AG04449 (cell line): ENCODE measurements at regions not wholly inside any gene's neighbourhood (a gene's known extent, or its start where the extent isn't known, plus 50 kb on each side); places are given as distances from the start of the nearest gene placed in this dataset.
"Not testable (repeated sequence)": the region's sequence is repeated elsewhere in the genome, so short reads cannot be mapped to it uniquely, and the experiment has no call there.

Source experiments
- CTCF ChIA-PET: fragments of 350-600 bp; formaldehyde crosslinking; extraction: SDS; loops from one replicate; lab custom pipeline; 2021; ENCODE audit warnings: antibody characterized with exemption; lab: Yijun Ruan, JAX
- POLR2A ChIA-PET: fragments of 400-600, 350-600 bp; formaldehyde crosslinking; extraction: SDS; loops from one replicate; lab custom pipeline; 2020; ENCODE audit warnings: antibody characterized with exemption, inconsistent platforms; lab: Yijun Ruan, JAX
- DNase-seq: peaks from one replicate; pipeline ENCODE4 v3.0.0-alpha.2; 2010; ENCODE audit warnings: low read depth, low spot score
- H3K4me3 ChIP-seq: 2 replicates; pipeline ENCODE4 v1.5.1; 2011; ENCODE audit warnings: low read depth, mild to moderate bottlenecking, control low read depth, low read length
- TF ChIP-seq, protein P1 (sequence below): IDR thresholded peaks from one replicate; pipeline ENCODE4 v1.5.1; 2011; ENCODE audit warnings: mild to moderate bottlenecking, moderate library complexity, low read length, control low read depth, inconsistent platforms; ENCODE audit not compliant: insufficient read depth; ENCODE audit errors: missing control alignments

GRCh38 chr18:961644-962355 is 57.1 kb downstream of the ADCYAP1 start:
- POLR2A ChIA-PET = no interaction called here
- no peak for DNase-seq

DNA sequence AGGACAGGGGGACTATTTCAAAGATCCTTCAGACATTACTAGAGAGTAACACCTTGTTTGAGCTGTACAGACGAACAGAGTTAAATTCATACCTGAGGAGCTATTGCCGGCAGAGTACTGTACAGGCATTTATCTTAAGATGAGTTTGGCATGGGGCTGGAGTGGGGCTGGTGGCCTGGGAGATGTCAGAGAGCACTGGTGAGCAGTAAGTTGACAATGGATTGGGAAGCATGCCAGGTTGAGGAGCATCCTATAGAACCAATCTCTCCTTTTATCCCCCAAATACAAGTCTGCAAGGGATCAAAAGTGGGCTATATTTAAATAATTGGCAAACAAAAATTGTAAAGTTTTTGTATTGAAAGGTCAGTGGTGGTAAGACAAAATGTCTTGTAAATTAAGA is 58.6 kb downstream of the ADCYAP1 start:
- DNase-seq = no peak
- CTCF ChIA-PET = interaction anchor here (1.1 to 1.6 kb wide), 3 partner anchors 8 to 99 kb away, joined by 4 to 6 read pairs (median 4); no protein-coding TSS in a partner anchor
- TF ChIP-seq, protein P1, sequence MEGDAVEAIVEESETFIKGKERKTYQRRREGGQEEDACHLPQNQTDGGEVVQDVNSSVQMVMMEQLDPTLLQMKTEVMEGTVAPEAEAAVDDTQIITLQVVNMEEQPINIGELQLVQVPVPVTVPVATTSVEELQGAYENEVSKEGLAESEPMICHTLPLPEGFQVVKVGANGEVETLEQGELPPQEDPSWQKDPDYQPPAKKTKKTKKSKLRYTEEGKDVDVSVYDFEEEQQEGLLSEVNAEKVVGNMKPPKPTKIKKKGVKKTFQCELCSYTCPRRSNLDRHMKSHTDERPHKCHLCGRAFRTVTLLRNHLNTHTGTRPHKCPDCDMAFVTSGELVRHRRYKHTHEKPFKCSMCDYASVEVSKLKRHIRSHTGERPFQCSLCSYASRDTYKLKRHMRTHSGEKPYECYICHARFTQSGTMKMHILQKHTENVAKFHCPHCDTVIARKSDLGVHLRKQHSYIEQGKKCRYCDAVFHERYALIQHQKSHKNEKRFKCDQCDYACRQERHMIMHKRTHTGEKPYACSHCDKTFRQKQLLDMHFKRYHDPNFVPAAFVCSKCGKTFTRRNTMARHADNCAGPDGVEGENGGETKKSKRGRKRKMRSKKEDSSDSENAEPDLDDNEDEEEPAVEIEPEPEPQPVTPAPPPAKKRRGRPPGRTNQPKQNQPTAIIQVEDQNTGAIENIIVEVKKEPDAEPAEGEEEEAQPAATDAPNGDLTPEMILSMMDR = no peak
- POLR2A ChIA-PET = no interaction called here
- H3K4me3 ChIP-seq = no peak overlapping the region

More at GRCh38 chr18:961644-962355, 57.1 kb downstream of the ADCYAP1 start:
- CTCF ChIA-PET = interaction anchor here (0.6 to 2.0 kb wide), 26 partner anchors 8 to 340 kb away, joined by 3 to 15 read pairs (median 4); no protein-coding TSS in a partner anchor
- peak overlapping the region; percentile 52 for H3K4me3 ChIP-seq
- TF ChIP-seq, protein P1 = peak; percentile 70

- POLR2A ChIA-PET = no interaction called here
- TF ChIP-seq, protein P1 = no peak
- no peak overlapping the region for H3K4me3 ChIP-seq
- CTCF ChIA-PET = interaction anchor here (0.9 kb wide), 1 partner anchor 10 kb away, joined by 3 read pairs; no protein-coding TSS in a partner anchor
- no peak for DNase-seq
Measured at GRCh38 chr18:965921-966758, 61.5 kb downstream of the ADCYAP1 start.

DNA sequence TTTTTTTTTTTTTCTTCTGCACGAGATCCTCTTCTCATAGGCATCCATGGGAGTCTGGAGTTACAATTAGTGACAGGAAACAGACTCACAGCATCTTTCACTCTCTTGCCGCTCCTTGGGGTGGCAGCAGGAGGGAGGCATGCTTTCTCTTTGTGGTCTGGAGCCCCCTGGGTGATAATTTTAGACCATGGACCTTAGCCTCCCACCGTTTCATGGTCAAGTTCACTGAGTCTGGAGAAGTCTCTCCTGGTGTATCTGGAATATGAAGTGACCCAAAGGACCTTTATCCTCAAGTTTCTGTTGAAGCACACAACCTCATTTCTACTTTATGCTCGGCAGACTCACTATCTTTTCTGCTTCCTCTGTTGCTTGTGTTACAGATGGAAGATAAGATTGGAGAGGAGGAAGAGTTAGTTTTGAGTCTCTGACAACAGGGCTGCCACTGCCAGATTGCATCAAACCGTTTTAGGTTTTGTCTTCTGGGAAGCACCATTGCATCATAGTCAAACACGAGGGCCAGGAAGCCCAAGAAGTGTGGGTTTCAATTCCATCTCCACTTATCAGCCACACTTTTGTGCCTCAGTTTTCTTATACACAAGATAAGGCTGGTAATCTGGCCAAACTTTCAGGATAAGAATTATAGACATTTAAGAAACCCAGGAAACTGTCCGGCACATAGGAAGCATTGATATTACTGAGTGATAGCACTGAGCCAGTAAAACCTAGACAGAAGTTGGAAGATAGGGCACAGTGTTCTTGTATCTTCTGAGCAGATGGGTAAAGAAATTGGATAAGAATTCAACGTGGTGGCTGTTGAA is 62.3 kb downstream of the ADCYAP1 start:
- no peak for DNase-seq
- no peak overlapping the region for H3K4me3 ChIP-seq
- CTCF ChIA-PET = no interaction called here
- TF ChIP-seq, protein P1 = no peak
- POLR2A ChIA-PET = no interaction called here

DNA sequence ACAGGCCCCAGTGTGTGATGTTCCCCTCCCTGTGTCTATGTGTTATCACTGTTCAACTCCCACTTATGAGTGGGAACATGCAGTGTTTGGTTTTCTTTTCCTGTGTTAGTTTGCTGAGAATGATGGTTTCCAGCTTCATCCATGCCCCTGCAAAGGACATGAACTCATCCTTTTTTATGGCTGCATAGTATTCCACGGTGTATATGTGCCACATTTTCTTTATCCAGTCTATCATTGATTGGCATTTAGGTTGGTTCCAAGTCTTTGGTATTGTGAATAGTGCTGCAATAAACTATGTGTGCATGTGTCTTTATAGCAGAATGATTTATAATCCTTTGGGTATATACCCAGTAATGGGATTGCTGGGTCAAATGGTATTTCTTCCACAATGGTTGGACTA is 64.2 kb downstream of the ADCYAP1 start:
- CTCF ChIA-PET, POLR2A ChIA-PET, H3K4me3 ChIP-seq, DNase-seq: not testable (repeated sequence)

DNA sequence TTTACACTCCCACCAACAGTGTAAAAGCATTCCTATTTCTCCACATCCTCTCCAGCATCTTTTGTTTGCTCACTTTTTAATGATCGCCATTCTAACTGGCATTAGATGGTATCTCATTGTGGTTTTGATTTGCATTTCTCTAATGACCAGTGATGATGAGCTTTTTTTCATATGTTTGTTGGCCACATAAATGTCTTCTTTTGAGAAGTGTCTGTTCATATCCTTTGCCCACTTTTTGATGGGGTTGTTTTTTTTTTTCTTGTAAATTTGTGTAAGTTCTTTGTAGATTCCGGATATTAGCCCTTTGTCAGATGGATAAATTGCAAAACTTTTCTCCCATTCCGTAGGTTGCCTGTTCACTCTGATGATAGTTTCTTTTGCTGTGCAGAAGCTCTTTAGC is 64.6 kb downstream of the ADCYAP1 start:
- H3K4me3 ChIP-seq, POLR2A ChIA-PET, DNase-seq: not testable (repeated sequence)
- CTCF ChIA-PET = interaction anchor here (1.5 kb wide), 1 partner anchor 8 kb away, joined by 8 read pairs; no protein-coding TSS in a partner anchor

- POLR2A ChIA-PET, H3K4me3 ChIP-seq, DNase-seq: not testable (repeated sequence)
- CTCF ChIA-PET = interaction anchor here (0.7 kb wide), 1 partner anchor 13 kb away, joined by 3 read pairs; no protein-coding TSS in a partner anchor
Measured at GRCh38 chr18:974606-975005, 69.9 kb downstream of the ADCYAP1 start.

- H3K4me3 ChIP-seq, DNase-seq, POLR2A ChIA-PET, CTCF ChIA-PET: not testable (repeated sequence)
Measured at GRCh38 chr18:976393-977128, 71.9 kb downstream of the ADCYAP1 start.

DNA sequence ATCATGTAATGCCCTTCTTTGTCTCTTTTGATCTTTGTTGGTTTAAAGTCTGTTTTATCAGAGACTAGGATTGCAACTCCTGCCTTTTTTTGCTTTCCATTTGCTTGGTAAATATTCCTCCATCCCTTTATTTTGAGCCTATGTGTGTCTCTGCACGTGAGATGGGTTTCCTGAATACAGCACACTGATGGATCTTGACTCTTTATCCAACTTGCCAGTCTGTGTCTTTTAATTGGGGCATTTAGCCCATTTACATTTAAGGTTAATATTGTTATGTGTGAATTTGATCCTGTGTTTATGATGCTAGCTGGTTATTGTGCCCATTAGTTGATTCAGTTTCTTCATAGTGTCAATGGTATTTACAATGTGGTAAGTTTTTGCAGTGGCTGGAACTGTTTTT is 72.7 kb downstream of the ADCYAP1 start:
- H3K4me3 ChIP-seq, CTCF ChIA-PET, POLR2A ChIA-PET: not testable (repeated sequence)

DNA sequence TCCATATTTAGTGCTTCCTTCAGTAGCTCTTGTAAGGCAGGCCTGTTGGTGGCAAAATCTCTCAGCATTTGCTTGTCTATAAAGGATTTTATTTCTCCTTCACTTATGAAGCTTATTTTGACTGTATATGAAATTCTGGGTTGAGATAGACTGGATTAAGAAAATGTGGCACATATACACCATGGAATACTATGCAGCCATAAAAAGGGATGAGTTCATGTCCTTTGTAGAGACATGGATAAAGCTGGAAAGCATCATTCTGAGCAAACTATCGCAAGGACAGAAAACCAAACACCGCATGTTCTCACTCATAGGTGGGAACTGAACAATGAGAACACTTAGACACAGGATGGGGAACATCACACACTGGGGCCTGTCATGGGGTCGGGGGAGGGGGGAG is 73.1 kb downstream of the ADCYAP1 start:
- H3K4me3 ChIP-seq, POLR2A ChIA-PET, CTCF ChIA-PET, DNase-seq: not testable (repeated sequence)

More for the DNA sequence above, 72.7 kb downstream of the ADCYAP1 start:
- DNase-seq = not testable (repeated sequence)
